Fibroblast of gingiva (primary cell): ENCODE measurements at regions not wholly inside any gene's neighbourhood (a gene's known extent, or its start where the extent isn't known, plus 50 kb on each side); places are given as distances from the start of the nearest gene placed in this dataset.
A peak's percentile ranks its signal among the peaks of the same experiment; 100 is the strongest.

ENCODE experiments used
- DNase-seq: peaks from one replicate; pipeline ENCODE4 v3.0.0-alpha.2; 2011; ENCODE audit warnings: low read depth

DNA sequence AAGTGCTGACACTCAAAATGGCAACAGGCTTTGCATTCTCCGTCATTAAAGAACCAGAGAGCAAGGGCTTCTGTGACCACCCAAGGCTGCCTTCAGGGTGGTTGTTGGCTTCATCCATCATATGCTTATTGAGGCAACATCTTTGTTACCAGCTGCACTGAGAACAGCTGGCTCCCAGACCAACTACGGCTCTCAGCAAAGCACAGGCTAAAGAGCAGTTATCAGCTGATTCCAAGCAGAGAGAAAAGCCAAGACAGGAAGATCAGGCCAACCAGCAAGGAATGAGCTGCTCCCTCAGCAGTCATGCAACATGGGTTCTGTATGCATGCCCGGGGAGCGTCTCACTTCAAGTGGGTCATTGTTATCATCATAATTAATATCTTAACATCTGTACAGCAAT is 358.9 kb downstream of the ACTL7B start:
- no peak for DNase-seq

DNA sequence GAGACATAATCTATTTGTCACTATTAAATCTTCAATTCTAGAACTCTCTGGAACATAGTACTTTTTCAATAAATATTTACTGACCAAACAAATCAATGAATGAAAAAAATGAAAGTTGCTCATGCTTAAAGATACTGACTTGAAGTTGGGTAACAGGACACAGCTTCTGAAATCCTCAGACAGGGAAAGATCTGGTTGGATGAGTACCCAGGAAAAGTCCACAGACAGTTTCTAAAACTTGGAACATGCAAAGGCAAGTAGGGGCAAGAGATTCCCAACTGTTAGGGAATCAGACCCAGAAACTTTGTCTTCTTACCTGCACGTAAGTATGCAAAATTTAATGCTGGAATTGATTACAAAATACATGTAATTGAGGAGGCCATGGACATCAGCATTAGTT is 366.2 kb downstream of the ACTL7B start:
- no peak for DNase-seq

DNA sequence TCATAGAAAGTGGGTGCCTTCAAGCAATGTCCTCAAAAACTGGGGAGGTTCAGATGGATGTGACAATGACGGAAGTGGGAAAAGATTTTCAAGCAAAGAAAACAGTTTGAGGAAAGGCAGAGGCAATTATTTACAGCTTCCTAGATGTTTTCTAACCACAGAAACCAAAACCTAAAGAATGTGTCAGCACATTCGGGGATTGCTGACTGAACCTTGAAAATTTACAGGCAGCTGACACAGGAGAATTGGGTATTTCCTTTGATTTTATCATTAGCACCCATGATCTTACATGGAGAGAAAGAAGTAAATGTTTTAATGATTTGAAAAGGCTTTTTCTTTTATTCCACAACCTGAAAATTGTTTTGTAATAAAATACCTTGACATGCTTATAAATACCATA is 369.0 kb downstream of the ACTL7B start:
- DNase-seq, result no peak

DNA sequence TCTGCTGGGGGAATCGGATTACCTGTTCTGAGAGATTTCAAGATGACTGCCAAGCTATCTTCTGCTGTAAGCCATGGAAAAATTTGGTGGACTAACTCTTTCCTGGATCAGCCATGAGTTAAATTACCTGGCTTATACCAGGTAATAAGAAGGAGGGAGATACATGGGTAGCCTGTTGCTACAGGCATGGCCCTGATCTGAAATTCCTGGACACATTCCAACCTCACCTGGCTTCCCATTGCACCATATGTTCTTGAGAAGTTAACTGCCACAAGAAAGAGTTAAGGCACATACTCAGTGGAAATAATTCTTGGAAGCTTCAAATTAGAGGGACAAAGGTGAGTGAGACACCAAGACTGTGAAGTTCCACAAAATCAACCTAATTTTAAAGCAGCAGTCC is 371.3 kb downstream of the ACTL7B start:
- DNase-seq, result no peak

DNA sequence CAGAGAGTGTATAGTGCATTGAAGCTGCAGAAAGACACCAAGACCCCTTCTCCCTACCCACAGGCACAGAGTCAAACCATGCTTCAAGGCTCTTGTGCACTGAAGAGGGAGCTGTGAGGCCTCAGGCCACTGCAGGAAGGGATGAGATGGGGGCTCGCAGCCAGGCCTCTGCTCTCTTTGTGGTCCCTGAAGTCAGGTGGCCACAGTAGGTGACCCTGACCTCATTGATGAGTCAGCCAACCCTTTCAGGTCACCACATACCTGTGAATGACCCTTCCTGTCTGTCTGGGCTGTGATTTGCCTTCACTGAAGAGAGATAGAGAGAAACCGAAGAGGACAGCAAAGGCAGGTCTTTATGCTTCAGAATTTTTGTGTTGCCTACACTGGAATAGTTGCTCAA is 372.1 kb downstream of the ACTL7B start:
- DNase-seq, result no peak

DNA sequence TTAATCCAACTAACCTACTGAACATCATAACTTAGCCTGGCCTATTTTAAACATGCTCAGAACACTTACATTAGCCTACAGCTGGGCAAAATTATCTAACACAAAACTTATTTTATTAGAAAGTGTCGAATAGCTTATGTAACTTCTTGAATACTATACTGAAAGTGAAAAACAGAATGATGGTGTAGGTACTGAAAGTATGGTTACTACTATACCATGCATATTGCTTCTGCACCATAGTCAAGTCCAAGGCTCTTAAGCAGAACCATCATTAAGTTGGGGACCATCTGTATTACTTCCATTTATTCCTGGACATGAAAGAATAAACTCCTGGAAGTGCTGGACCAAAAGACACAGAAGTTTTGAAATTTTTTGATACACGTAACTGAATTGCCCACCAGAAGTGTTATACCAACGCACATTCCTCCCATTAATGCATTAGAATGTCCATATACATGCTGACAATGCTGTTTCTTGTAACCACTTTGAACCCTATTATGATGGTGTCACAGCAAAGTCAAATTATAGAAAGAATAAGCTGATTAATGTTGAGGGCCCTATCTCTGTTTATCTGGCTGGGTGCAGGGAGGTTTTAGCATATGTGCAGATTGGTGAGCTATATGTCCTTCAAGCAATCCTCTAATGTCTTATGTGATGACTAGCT is 375.7 kb downstream of the ACTL7B start:
- no peak for DNase-seq

DNA sequence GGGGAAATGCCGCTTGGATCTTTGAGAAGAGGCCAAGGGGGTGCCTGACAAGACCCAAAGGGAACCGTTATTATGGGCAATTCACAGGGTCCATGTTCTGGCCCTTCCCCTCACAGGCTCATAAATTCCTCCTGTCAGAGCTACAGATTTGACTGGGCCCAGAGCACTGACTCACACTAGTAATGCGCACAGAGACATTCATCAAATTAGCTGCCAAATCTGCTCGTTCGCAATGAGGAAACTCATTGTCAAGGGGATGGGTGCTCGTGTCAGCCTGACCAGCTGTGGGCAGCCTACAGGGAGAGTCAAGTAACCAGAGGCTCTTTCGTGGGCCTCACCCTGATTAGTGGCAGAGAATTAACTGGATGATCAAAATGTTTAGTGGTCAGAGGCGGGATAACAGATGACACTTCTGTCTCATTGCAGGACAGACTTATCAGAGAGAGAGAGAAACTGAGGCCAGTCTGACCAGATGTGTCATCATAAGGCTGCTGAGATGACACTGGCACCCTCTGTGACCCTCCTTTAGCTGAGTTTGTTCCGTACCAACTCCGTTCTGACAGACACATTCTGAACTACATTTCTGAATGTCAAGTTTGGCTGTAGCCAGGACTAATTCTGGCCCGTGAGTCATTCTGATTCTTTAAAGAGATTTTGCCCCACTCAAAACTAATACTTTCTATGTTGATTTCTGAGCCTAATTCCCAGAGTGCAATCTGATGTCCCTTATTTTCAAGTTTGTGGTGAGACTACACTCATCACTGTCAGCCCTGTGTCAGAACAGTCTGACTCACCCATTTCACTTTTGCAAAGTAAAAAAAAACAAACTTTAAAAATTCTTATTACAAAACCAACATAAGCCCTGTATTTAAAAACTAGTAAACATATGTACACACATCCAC is 377.1 kb downstream of the ACTL7B start:
- DNase-seq, result peak; percentile 88

DNA sequence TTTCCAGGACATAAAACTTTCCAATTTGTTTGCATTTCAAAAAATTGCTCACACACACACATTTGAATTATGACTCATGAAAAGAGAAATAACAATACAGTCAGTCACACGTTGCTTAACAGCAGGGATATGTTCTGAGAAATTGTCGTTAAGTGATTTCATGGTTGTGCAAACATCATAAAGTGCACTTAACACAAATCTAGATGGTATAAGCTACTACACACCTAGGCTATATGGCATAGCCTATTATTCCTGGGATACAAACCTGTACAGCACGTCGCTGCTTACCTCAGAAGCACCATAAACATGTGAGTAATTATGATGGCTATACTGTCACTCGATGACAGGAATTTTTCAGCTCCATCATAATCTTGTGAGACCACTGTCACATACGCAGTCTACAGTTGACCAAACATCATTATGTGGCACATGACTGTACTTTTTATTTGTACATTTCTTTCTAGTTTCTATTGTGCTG is 378.2 kb downstream of the ACTL7B start:
- peak; percentile 87 for DNase-seq

DNA sequence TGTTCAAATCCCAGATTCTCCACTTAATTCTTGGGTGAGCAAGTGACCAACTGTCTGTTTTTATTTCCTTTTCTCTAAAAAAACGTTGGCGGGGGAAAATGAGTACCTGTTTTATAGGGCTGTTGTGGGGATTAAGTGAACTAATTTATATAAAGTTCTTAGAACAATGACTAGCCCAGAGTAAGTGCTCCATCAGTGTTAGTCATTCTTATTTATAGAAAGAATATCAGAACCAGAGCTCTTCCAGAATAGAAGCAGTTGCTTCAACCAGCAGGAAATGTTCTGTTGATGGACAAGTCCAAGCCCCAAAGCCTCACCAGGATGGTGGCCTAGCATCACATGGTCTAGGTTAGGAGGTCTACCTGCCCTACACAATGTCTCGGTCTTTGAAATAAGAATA is 379.2 kb downstream of the ACTL7B start:
- DNase-seq, result peak; percentile 9

DNA sequence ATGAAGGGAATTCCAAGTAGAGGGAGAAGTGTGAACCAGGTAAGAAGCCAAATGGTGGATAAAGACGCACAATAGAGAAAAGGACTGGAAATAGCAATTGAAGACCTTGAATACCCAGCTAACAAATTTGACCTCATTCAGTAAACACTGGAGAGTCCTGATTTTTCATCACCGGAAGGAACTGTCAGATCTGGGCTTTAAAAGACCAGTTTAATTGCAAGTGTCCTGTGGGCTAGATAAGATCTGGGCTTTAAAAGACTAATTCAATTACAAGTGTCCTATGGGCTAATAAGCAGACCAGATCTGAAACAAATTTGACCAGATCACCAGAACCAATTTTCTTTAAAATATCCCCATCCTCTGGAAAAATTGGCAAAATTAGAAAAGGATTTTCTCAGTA is 380.0 kb downstream of the ACTL7B start:
- no peak for DNase-seq

DNA sequence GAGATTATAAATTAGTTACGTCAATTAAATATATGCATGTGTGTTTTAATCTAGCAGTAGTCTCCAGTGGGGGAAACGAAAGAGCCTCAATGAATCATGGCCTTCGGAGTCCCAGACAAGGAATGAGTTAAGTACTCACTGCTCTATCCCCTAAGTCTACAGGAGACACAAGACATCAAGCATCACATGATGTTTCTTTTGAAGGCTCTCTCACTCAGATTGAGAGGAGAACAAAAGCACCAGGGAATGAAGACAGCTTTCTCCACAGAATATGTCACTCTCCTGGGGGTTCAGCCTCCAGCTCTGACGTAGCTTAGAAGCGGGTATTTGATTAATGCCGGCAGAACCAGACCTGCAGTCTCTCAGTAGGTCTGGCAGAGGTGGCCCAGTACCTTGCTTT is 381.4 kb downstream of the ACTL7B start:
- DNase-seq, result no peak

DNA sequence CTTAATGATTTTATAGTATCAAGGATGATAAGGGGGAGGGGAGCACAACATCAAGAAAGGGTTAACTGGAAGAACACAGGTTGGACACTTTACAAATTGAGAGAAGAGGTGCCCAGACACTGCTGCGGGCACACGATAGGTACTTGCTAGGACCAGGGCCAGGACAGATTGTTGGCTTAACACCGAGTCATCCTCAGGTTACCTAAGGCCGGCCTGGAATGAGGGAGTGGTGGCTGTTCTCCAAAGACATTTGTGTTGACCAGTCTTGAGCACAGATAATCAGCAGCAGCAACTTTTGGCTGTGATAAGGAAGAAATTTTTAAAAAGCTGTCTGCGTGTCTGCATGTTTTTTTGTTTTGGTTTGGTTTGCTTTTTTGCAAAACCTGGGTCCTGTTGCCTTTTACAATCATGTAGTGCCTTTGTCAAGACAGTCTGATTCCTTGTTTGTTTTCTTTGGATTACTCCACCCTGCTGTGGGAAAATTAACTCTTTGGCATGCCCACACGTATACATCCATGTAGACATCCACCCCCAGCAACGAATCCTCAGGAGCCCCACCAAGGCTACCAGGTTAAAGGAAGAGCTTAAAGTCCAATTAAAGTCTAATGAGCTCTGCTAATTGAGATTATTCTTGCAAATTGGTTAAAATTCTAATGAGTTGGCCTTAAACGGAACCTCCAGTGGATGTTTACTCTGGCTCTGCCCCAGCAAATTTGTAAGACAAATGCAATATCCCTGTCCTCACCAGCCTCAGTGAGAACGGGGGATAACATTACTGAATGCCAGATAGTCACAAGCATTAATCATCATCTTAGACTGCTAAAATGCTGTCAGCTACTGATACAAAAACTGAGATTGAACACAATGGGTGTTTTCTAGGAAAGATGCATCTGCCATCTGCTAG is 382.3 kb downstream of the ACTL7B start:
- peak; percentile 89 for DNase-seq

DNA sequence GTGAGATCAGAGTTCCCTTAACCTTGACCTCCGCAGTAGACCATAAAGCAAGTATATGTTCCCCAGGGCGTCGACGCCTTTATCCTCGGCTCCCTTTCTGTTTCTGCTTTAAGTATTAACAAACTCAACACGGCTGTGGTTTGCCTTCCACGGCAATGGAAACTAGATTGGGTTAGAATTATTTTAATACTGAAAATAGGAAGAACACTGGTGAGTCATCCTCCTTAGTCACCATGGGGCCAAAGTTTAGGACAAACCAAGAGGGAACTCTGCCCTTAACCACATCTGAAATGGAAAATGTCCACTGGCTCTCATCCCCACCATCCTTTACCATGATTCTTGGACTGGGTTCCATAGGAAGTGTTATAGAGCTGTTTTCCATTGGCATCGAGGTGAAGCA is 386.1 kb downstream of the ACTL7B start:
- peak; percentile 84 for DNase-seq

DNA sequence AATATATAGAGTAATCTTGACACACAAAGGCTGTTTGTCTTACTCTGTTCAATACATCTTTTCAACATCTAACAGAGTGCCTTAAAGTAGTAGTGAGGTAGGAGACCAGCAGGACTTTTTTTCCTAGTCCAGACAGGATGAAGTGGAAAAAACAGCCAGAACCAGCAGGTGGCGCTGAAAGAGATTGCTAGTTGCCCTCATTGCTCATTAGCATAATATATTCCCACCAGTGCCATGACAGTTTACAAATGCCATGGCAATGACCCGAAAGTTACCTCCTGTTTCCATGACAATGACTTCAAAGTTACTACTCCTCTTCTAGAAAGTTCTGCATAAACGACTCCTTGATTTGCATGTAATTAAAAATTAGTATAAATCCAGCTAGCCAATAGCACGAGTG is 387.4 kb downstream of the ACTL7B start:
- DNase-seq, result peak; percentile 40

DNA sequence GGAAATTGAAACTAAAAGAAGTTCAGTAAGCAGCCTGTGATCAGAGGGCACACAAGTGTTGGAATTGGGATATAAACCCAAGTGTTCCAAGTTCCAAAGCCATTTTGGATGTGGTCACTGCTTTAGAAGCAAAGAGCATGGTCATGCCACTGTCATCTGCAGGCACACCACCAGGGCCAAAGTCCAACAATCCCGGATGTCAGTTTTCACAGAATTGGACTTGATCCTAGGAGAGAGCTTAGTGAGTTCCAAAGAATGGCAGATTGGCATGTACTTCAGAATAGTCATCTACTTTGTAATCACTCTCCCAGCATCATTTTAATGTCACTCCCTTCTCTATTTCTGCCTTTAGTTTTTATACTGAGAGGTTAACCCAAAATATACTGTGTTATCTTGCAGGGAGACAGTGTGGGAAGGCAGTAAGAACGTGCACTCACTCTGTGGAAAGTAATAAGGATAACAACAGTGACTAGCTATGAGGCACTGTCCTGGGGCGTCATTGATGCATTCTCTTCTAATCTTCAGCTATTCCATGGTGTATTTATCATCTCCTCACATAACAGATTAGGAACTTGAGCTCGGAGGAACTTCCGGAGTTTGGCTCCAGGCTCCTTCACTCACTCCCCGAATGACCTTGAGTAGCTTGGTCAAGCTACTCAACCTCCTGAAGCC is 388.0 kb downstream of the ACTL7B start:
- peak; percentile 68 for DNase-seq

DNA sequence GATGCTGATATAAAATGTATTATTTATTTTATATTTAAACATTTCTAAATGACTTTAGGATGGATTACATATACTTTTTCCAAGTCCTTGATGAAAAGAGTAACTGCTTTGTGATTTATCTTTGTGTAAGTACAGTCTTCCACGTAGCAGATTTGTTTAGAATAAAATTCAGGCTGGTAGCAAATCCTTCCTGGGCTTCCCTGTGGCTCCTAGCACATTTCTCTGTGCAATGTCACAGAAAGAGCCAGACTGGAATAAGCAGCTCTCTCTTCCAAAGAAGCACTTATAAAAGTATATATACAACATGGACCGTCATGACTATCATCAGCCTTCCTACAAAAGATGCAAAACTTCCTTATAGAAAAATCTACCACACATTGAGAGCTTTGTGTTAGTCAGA is 388.6 kb downstream of the ACTL7B start:
- no peak for DNase-seq

DNA sequence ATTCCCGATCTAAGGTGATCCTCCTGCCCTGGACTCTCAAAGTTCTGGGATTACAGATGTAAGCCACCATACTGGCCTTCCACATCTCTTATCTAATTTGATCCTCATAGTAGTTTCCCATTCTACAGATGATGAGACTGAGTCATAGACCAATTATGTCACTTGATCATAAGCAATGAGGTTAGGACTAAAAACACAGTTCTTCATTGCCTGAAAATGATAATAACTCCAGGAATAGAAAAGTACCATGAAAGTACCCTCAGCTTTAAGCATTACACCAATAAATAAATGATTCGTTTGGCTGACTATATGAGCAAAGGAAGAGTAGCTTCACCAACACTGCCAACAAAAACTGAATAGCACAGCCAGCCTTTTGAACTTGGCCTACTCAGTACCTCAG is 389.5 kb downstream of the ACTL7B start:
- no peak for DNase-seq

DNA sequence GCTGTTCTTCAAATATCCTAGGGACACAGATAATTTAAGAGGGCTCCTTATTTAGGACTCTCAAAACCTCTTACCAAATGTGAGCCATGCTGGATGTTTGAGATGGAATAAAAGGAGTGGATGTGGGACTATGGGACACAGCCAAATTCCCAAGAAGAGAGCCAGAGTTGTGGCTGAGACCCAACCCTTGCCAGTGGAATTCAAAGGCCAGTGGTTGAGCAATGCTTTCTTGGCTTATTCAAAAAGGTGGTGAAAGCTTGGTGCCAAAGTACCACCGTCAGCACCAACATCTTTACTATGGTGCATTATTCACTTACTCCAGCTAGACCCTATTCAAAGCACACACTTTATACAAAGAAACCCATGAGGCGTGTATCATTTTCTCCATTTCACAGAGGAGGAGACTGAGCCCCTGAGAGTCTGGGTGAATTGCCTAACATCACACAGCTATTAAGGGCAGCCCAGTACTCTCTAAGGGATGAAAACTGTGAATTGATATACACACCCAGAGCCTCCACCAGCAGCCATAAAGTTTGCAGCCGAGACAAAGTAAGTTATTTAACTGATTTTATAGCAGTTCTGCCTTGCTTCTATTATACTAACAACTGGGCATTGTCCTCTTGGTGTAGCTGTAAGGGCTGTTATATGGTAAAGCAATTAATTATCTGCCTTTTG is 391.7 kb downstream of the ACTL7B start:
- DNase-seq, result peak; percentile 77

DNA sequence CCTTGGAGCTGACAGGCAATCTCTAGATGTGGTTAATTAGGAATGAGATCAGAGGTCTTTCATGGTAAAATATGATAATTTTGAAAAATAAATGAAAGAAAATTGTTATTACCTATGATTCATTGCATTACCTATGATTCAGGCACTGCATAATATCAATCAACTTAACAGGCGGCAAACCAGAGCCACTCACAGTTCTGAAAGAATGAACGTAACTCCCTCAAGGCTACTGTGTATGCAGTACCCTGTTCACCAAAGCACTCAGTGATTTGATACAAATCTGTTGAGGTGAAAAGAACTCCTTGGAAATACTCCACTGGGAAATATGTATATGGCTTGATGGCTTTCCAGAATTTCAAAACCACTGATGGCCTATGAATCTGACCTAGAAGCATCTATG is 398.9 kb downstream of the ACTL7B start:
- no peak for DNase-seq

DNA sequence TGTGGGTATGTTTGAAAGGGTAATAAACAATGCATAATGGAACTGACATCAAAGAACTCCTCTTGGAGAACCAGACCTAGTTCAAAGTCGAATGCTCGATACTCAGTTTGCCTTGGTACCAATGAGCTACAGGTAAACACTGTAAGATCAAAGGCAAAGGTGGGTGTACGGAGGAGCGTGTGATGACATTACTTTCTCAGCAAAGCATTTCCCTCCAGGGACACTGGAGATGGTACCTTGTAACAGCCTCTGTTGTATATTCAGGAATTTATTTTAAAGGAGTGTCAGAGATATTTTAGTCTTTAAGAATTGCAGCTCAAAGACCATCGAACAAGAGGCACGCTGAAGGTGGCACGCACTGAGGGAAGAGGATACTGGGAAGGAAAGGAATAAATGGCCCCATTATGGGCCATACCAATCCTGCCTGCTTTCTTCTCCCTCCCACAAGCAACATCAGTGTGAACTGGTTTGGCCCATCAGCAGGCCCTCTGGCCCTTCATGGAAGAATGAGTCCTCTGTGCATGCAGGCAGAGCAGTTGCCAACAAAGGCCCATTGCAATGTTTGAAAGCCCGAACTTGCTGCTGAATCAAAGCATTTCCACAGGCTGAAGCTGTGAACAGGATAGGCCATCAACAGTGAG is 410.2 kb downstream of the ACTL7B start:
- no peak for DNase-seq
